PFSK-1 (cell line): ENCODE measurements at regions not wholly inside any gene's neighbourhood (a gene's known extent, or its start where the extent isn't known, plus 50 kb on each side); places are given as distances from the start of the nearest gene placed in this dataset.

Source experiments
- FOXP2 ChIP-seq: optimal IDR thresholded peaks from 2 replicates; pipeline ENCODE3; 2011; ENCODE audit warnings: borderline replicate concordance, control low read depth, inconsistent platforms; ENCODE audit not compliant: insufficient read depth; ENCODE audit errors: extremely low read length, extremely low read depth
- POLR2AphosphoS5 ChIP-seq: IDR thresholded peaks from 2 replicates; pipeline ENCODE4 v1.6.1; 2012; ENCODE audit warnings: low read depth, mild to moderate bottlenecking, control low read depth, low read length, moderate library complexity
- REST ChIP-seq, 2 experiments: IDR thresholded peaks; 2 replicates each; pipeline versions ENCODE4 v1.6.1 to v1.8.0; 2011 to 2012; ENCODE audit warnings: low read depth in 2 of 2, low read length in 2 of 2, control low read depth in 1 of 2, inconsistent platforms in 1 of 2, mild to moderate bottlenecking in 1 of 2, moderate library complexity in 1 of 2; ENCODE audit not compliant: insufficient read depth in 1 of 2
- SIN3A ChIP-seq: IDR thresholded peaks from 2 replicates; pipeline ENCODE4 v1.6.1; 2012; ENCODE audit warnings: mild to moderate bottlenecking, low read length, moderate library complexity, borderline replicate concordance; ENCODE audit not compliant: insufficient read depth
- TAF1 ChIP-seq: IDR thresholded peaks from 2 replicates; pipeline ENCODE4 v1.6.1; 2012; ENCODE audit warnings: low read length, control low read depth, borderline replicate concordance; ENCODE audit not compliant: insufficient read depth

- TF ChIP-seq REST (IDR thresholded peaks at IDR 0.05; ENCODE audit: insufficient read depth in 1 of 2, low read depth in 2 of 2, low read length in 2 of 2) (no peak), SIN3A (no peak), TAF1 (no peak), FOXP2 (no peak), POLR2AphosphoS5 (no peak)
These were observed 58.6 kb downstream of the TMEM17 start for GRCh38 chr2:62447411-62447810.

GRCh38 chr2:62446491-62446890, 59.5 kb downstream of the TMEM17 start:
- no peak for TF ChIP-seq SIN3A
- no peak for TF ChIP-seq FOXP2
- no peak for TF ChIP-seq TAF1
- no peak for TF ChIP-seq POLR2AphosphoS5
- TF ChIP-seq REST (IDR thresholded peaks at IDR 0.05; ENCODE audit: insufficient read depth in 1 of 2, low read depth in 2 of 2, low read length in 2 of 2) = no peak

- TF ChIP-seq REST (IDR thresholded peaks at IDR 0.05; ENCODE audit: insufficient read depth in 1 of 2, low read depth in 2 of 2, low read length in 2 of 2) (no peak), POLR2AphosphoS5 (no peak), SIN3A (no peak), FOXP2 (no peak), TAF1 (no peak)
These were observed 62.1 kb downstream of the TMEM17 start for GRCh38 chr2:62443886-62444285.

- no peak for TF ChIP-seq TAF1
- TF ChIP-seq REST (IDR thresholded peaks at IDR 0.05; ENCODE audit: insufficient read depth in 1 of 2, low read depth in 2 of 2, low read length in 2 of 2) = no peak
- no peak for TF ChIP-seq POLR2AphosphoS5
- TF ChIP-seq FOXP2 = no peak
- no peak for TF ChIP-seq SIN3A
These were observed 62.5 kb downstream of the TMEM17 start for GRCh38 chr2:62443471-62443870.

GRCh38 chr2:62441824-62442223, 64.2 kb downstream of the TMEM17 start:
- no peak for TF ChIP-seq FOXP2
- no peak for TF ChIP-seq TAF1
- no peak for TF ChIP-seq SIN3A
- no peak for TF ChIP-seq REST (IDR thresholded peaks at IDR 0.05; ENCODE audit: insufficient read depth in 1 of 2, low read depth in 2 of 2, low read length in 2 of 2)
